ENCODE measurements at regions not wholly inside any gene's neighbourhood (a gene's known extent, or its start where the extent isn't known, plus 50 kb on each side); places are given as distances from the start of the nearest gene placed in this dataset.

DNA sequence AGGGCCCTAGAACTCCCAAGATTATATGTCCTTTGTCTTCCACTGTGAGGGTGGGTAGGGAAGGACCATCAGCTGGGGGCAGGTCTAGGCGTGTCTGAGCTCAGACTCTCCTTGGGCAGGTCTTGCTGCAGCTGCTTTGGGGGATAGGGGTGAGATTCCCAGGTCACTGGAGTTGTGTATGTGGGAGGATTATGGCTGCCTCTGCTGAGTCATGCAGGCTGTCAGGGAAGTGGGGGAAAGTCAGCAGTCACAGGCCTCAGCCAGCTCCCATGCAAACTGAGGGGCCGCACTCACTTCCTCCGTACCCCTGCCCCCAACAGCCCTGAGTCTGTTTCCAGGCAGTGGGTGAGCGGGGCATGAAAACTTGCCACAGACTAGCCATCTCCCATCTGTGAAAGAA lies 600.8 kb downstream of the DIAPH3 start:
- TF ChIP-seq, protein P1, sequence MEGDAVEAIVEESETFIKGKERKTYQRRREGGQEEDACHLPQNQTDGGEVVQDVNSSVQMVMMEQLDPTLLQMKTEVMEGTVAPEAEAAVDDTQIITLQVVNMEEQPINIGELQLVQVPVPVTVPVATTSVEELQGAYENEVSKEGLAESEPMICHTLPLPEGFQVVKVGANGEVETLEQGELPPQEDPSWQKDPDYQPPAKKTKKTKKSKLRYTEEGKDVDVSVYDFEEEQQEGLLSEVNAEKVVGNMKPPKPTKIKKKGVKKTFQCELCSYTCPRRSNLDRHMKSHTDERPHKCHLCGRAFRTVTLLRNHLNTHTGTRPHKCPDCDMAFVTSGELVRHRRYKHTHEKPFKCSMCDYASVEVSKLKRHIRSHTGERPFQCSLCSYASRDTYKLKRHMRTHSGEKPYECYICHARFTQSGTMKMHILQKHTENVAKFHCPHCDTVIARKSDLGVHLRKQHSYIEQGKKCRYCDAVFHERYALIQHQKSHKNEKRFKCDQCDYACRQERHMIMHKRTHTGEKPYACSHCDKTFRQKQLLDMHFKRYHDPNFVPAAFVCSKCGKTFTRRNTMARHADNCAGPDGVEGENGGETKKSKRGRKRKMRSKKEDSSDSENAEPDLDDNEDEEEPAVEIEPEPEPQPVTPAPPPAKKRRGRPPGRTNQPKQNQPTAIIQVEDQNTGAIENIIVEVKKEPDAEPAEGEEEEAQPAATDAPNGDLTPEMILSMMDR (IDR thresholded peaks at IDR 0.05) = no peak
- TF ChIP-seq POLR2A (IDR thresholded peaks at IDR 0.05) = no peak

All from Peyer's patch (tissue), 4 donors.